IPS-NIHi7 (cell line): ENCODE measurements at regions not wholly inside any gene's neighbourhood (a gene's known extent, or its start where the extent isn't known, plus 50 kb on each side); places are given as distances from the start of the nearest gene placed in this dataset.
"Not testable (repeated sequence)": the region's sequence is repeated elsewhere in the genome, so short reads cannot be mapped to it uniquely, and the experiment has no call there.

Experiments used
- DNase-seq: peaks from one replicate; pipeline ENCODE4 v3.0.0; 2012; ENCODE audit warnings: mixed read lengths; ENCODE audit errors: extremely low spot score

- DNase-seq: no peak
Observed at GRCh38 chr3:137820366-137820765, 56.3 kb downstream of the SOX14 start.

DNA sequence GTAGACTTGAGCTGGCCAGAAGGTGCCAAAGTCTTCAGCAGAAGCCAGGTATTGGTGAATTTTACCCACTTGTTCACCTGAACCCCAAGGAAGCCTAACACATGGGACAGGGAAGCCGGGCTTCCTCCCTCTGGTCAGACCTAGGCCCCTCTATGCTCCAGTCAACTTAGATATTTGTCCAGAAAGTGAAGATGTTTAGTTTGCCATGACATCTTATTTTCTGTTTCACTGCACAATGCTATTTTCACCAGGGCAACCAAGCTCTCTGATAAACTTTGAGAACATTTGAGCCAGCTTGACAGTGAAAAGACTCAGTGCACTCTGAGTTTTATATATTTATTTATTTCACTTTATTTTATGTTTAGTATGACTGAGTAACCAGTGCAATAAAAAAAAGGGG, 71.0 kb downstream of the SOX14 start:
- no peak for DNase-seq

DNA sequence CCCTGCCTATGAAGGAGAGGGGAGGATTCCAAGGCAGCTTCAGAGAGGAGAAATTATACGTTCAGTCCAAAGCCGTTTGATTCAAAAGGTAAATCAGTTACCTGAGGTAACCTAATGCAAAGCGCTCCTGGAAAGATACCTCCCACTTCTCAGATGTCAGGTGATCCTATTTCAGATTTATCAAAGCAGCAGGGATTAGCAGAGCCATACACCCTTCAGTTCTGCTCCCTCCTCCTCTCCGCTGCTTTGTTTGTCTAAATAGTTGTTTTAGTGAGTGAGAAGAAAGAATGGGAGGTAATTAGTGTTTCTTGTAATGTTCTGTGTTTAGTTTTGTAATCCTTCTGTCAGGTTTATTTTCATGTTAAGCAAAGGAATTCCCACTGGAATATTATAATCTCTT, 81.1 kb downstream of the SOX14 start:
- no peak for DNase-seq

DNA sequence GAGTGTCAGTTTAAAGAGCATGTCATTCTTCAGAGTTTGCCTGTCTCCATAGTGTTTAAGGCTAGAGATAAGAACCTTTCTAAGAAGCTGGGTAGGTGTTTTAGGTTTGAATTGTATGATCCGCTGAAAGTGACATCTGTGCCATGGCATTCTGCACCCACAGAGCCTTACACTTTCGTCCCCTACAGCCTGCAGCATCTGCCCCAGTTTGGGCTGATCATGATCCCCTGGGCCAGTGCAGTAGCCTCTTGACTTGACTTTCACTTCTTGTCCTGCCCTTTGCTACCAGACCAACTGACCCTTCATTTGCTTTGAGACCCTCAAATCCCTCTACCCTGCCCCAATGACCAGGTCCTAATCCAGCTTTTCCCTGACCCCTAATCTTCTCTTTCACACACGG, 81.6 kb downstream of the SOX14 start:
- DNase-seq: no peak

GRCh38 chr3:137852391-137852830, 88.3 kb downstream of the SOX14 start:
- DNase-seq: no peak

GRCh38 chr3:137854533-137855261, 90.6 kb downstream of the SOX14 start:
- DNase-seq: peak; percentile 45

- DNase-seq: no peak
Observed at GRCh38 chr3:137866001-137866400, 101.9 kb downstream of the SOX14 start.

GRCh38 chr3:137866933-137867332, 102.8 kb downstream of the SOX14 start:
- DNase-seq: peak; percentile 29

DNA sequence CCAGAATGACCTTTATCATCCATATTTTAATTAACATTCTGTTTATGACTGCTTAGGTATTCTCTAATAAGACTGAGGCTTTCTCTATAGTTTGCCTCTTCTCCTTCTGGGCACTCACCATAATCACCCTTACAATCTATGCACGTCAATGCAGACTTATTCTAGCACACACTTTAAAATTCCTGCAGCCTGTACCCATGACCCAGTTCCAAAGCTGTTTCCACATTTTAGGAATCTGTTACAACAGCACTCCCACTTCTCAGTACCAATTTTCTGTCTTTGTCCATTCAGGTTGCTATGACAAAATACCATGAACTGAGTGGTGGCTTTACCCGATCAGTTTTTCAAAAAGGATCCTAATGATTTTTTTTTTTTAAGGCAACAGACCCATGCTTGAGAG, 103.5 kb downstream of the SOX14 start:
- no peak for DNase-seq

DNA sequence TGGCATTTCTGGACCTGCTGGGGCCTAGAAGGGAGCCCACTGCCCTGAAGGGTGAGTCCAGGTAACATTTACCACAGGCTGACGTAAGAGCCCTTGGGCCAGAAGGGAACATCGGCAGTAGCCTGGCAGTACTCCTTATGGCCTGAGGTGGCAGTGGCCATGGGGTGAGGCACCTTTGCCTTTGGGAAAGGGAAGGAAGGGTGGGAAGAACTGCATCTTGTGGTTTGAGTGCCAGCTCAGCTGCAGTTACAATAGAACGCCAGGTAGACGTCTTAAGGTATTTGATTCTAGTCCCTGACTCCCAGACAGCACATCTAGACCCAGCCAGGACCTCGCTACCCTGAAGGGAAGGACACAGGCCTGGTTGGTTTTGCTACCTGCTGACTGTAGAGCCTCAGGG, 104.9 kb downstream of the SOX14 start:
- no peak for DNase-seq

- DNase-seq: not testable (repeated sequence)
Observed at GRCh38 chr3:137872589-137872988, 108.5 kb downstream of the SOX14 start.

- DNase-seq: not testable (repeated sequence)
Observed at GRCh38 chr3:137896842-137897241, 113.1 kb upstream of the CLDN18 start.

GRCh38 chr3:137906985-137907649, 102.8 kb upstream of the CLDN18 start:
- no peak for DNase-seq

DNA sequence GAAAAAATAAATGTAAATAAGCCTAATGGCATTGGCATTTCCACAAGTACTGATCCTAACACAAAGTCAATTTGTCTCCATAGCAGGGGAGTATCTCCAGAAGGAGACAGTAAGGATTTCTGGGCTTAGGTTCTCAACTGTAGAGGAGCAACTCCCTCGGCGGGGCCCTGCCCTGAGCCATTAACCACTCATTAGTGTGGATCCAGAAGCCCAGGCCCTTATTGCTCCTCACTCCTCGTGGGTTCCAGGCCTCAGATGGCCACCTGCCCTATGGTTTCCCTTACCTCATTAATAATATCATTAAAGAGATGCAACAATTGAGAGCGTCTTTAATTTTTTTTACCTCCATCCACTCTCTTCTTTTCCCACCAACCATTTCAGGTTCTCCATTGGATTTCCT, 85.3 kb upstream of the CLDN18 start:
- no peak for DNase-seq

GRCh38 chr3:137925080-137925479, 84.9 kb upstream of the CLDN18 start:
- DNase-seq: no peak

DNA sequence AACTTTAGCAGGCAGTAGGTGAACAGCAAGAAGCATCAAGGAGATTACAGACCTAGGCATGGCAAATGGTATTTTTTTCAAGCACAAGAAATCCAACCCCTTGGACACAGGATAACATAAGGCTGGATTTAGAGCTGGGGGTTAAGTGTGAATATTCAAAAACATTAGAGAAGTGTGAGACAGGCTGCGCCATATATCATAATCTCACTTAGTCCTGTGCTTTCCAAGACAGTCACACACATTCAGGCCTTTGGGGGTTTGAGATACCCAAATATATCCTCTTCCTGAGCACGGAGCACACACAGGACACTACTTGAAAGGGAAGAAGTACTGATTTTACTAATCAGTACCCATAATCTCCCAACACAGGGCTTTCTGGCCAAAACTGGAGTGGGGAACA, 83.0 kb upstream of the CLDN18 start:
- DNase-seq: no peak

DNA sequence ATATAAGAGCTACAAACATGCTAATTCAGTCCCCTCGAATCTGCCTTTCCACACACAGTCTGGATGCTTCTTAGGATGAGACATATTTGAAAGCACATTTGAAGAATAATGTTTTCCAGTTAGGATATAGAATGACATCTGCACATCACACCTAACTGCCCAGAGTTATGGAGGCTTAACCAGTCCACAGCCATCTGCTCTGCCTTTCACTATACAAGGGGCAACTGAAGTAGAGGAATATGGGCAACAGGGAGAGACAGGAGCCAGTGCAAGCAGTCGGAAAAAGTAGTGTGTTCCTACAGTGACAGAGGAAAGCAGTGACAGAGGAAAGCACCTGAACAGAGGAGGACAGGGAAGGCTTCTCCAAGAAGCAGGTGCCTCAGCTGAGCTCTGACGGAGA, 79.0 kb upstream of the CLDN18 start:
- DNase-seq: no peak

DNA sequence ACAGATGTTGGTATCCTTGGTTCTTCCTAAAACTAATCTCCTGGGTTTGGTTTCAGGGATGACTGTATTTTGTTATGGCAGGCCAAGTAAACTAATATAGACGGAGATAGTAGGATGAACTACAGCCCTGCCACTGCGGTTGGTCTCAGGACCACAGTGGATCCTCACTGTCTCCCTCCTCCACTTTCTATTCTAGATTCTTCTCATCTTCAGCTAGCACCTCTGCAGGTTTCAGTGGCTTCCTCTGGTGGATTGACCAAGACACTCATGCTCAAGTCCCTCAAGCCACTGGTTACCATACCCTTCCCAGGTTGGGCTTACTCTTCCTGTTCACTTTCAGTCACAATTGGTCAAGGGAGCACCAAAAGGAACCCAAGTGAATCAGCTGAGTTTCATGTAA, 71.1 kb upstream of the CLDN18 start:
- no peak for DNase-seq

GRCh38 chr3:137944593-137944992, 65.4 kb upstream of the CLDN18 start:
- no peak for DNase-seq

- peak; percentile 82 for DNase-seq
Observed at GRCh38 chr3:137946356-137946973, 63.5 kb upstream of the CLDN18 start.

- no peak for DNase-seq
Observed at GRCh38 chr3:137947117-137947516, 62.8 kb upstream of the CLDN18 start.

- DNase-seq: no peak
Observed at GRCh38 chr3:137948400-137949072, 61.4 kb upstream of the CLDN18 start.
